ENCODE measurements at regions not wholly inside any gene's neighbourhood (a gene's known extent, or its start where the extent isn't known, plus 50 kb on each side); places are given as distances from the start of the nearest gene placed in this dataset.

DNA sequence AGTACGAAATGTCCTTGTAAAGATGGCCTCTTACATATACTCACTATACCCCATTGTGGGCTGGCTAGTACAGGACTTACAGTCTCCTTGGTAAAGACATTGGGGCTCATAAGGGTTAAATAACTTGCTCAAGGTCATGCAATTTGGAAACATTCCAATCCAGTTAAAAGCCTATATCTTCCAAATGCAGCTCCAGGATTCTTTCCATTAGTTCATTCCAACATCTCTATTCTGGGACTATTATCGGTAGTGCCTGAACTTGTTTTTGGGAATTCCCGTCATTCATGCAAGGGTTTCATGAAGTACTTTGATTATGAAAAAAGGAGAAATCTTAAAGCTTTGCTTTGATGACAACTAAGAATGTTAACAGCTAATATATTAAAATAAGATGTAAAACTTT is 99.2 kb upstream of the SLC8A1 start:
- H3K36me3 ChIP-seq (ENCODE audit: control insufficient read depth in 3 of 3, insufficient read depth in 2 of 3, low read depth in 1 of 3, low read length in 3 of 3) = no peaks in the 10 kb centered on the region
- DNase-seq = no peak
- no peaks in the 10 kb centered on the region for H3K4me1 ChIP-seq (ENCODE audit: control insufficient read depth in 3 of 3, insufficient read depth in 2 of 3, low read depth in 1 of 3, low read length in 2 of 3)
- H3K4me3 ChIP-seq (ENCODE audit: low read depth in 1 of 3, low read length in 3 of 3) = no peak overlapping the region
- no peaks in the 10 kb centered on the region for H3K9me3 ChIP-seq (ENCODE audit: control insufficient read depth in 2 of 2, insufficient read depth in 1 of 2, low read depth in 1 of 2, low read length in 1 of 2)
- no peak for FAIRE-seq
- WGBS, 3 donors = 89 to 96% (median 93%) methylated on average over 3 of the region's 3 CpGs
- H3K27me3 ChIP-seq (ENCODE audit: control insufficient read depth in 3 of 3, insufficient read depth in 3 of 3, low read length in 3 of 3) = no peaks in the 10 kb centered on the region
- H3K27ac ChIP-seq (ENCODE audit: low read depth in 1 of 3, low read length in 2 of 3) = peak overlapping the region in 1 of 3 donors; percentile 52

DNA sequence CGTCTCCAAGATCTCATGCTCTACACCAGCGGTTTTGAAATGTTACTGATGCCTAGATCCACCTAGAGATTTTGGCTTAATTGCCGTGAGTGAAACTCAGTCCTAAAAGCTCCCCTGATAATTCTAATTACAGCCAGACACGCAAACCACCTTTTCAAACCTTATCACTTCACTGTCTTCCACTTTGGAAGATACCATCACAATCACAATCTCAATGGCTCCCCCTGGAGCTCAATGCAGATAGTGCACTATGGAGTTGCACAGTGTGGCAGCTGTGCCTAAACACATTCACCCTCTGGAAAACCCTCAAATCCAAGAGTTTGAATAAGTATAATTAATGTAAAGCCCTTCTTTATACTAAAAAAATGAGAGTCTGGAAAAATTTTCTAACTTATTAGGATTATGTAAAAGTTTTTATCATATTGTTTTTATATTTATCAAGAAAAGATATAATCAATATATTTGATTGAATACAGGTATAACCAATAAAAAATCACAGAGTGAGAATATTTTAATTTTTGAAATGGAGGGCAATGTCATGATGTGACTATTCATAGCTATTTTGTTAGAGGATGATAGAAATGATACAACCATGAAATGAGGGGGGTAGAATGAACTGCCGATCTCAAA is 102.9 kb upstream of the SLC8A1 start:
- no peak overlapping the region for H3K27ac ChIP-seq (ENCODE audit: low read depth in 1 of 3, low read length in 2 of 3)
- no peaks in the 10 kb centered on the region for H3K9me3 ChIP-seq (ENCODE audit: control insufficient read depth in 2 of 2, insufficient read depth in 1 of 2, low read depth in 1 of 2, low read length in 1 of 2)
- no peaks in the 10 kb centered on the region for H3K27me3 ChIP-seq (ENCODE audit: control insufficient read depth in 3 of 3, insufficient read depth in 3 of 3, low read length in 3 of 3)
- no peak for FAIRE-seq
- DNase-seq = peak; percentile 64 to 80
- H3K4me3 ChIP-seq (ENCODE audit: low read depth in 1 of 3, low read length in 3 of 3) = no peak overlapping the region
- WGBS, 3 donors = 33 to 63% (median 43%) methylated on average over 5 of the region's 5 CpGs
- H3K36me3 ChIP-seq (ENCODE audit: control insufficient read depth in 3 of 3, insufficient read depth in 2 of 3, low read depth in 1 of 3, low read length in 3 of 3) = no peaks in the 10 kb centered on the region
- H3K4me1 ChIP-seq (ENCODE audit: control insufficient read depth in 3 of 3, insufficient read depth in 2 of 3, low read depth in 1 of 3, low read length in 2 of 3) = no peaks in the 10 kb centered on the region

DNA sequence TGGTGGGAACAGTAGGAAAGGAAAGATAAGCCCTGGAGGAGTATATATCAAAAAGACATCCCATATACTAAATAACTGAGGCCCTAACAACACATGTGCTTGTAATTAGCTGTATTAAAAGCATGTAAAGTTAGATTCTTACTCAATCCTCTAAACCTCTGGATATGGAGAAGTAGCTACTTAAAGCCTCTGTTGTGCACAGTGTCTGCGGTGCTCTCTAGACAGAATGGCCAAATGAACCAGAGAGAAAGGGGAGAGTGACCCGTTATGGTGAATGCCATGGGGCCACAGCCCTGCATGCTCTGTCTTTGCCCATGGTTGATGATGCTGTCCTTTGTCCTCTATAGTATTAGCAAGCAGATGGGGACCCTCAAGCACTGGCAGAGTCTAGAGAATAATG is 104.4 kb upstream of the SLC8A1 start:
- no peaks in the 10 kb centered on the region for H3K4me1 ChIP-seq (ENCODE audit: control insufficient read depth in 3 of 3, insufficient read depth in 2 of 3, low read depth in 1 of 3, low read length in 2 of 3)
- DNase-seq = no peak
- H3K27me3 ChIP-seq (ENCODE audit: control insufficient read depth in 3 of 3, insufficient read depth in 3 of 3, low read length in 3 of 3) = no peaks in the 10 kb centered on the region
- whole genome bisulfite sequencing, 3 donors = 46 to 48% (median 47%) methylated on average over 2 of the region's 2 CpGs
- no peaks in the 10 kb centered on the region for H3K36me3 ChIP-seq (ENCODE audit: control insufficient read depth in 3 of 3, insufficient read depth in 2 of 3, low read depth in 1 of 3, low read length in 3 of 3)
- no peak overlapping the region for H3K4me3 ChIP-seq (ENCODE audit: low read depth in 1 of 3, low read length in 3 of 3)
- no peaks in the 10 kb centered on the region for H3K9me3 ChIP-seq (ENCODE audit: control insufficient read depth in 2 of 2, insufficient read depth in 1 of 2, low read depth in 1 of 2, low read length in 1 of 2)
- FAIRE-seq = no peak
- H3K27ac ChIP-seq (ENCODE audit: low read depth in 1 of 3, low read length in 2 of 3) = no peak overlapping the region

- H3K9me3 ChIP-seq (ENCODE audit: control insufficient read depth in 2 of 2, insufficient read depth in 1 of 2, low read depth in 1 of 2, low read length in 1 of 2) = no peaks in the 10 kb centered on the region
- no peaks in the 10 kb centered on the region for H3K4me1 ChIP-seq (ENCODE audit: control insufficient read depth in 3 of 3, insufficient read depth in 2 of 3, low read depth in 1 of 3, low read length in 2 of 3)
- DNase-seq (no peak), FAIRE-seq (no peak)
- H3K36me3 ChIP-seq (ENCODE audit: control insufficient read depth in 3 of 3, insufficient read depth in 2 of 3, low read depth in 1 of 3, low read length in 3 of 3) = no peaks in the 10 kb centered on the region
- 85 to 93% (median 89%) methylated on average over 6 of the region's 6 CpGs for WGBS, 3 donors
- no peak overlapping the region for H3K27ac ChIP-seq (ENCODE audit: low read depth in 1 of 3, low read length in 2 of 3)
- H3K27me3 ChIP-seq (ENCODE audit: control insufficient read depth in 3 of 3, insufficient read depth in 3 of 3, low read length in 3 of 3) = no peaks in the 10 kb centered on the region
- no peak overlapping the region for H3K4me3 ChIP-seq (ENCODE audit: low read depth in 1 of 3, low read length in 3 of 3)
Observed at GRCh38 chr2:40556739-40557138, 104.8 kb upstream of the SLC8A1 start.

GRCh38 chr2:40558761-40559160 is 106.9 kb upstream of the SLC8A1 start:
- DNase-seq (no peak), FAIRE-seq (no peak)
- H3K4me1 ChIP-seq (ENCODE audit: control insufficient read depth in 3 of 3, insufficient read depth in 2 of 3, low read depth in 1 of 3, low read length in 2 of 3) = no peaks in the 10 kb centered on the region
- no peaks in the 10 kb centered on the region for H3K36me3 ChIP-seq (ENCODE audit: control insufficient read depth in 3 of 3, insufficient read depth in 2 of 3, low read depth in 1 of 3, low read length in 3 of 3)
- H3K4me3 ChIP-seq (ENCODE audit: low read depth in 1 of 3, low read length in 3 of 3) = no peak overlapping the region
- WGBS, 3 donors = 77 to 85% (median 82%) methylated on average over 6 of the region's 6 CpGs
- no peaks in the 10 kb centered on the region for H3K27me3 ChIP-seq (ENCODE audit: control insufficient read depth in 3 of 3, insufficient read depth in 3 of 3, low read length in 3 of 3)
- no peaks in the 10 kb centered on the region for H3K9me3 ChIP-seq (ENCODE audit: control insufficient read depth in 2 of 2, insufficient read depth in 1 of 2, low read depth in 1 of 2, low read length in 1 of 2)
- H3K27ac ChIP-seq (ENCODE audit: low read depth in 1 of 3, low read length in 2 of 3) = no peak overlapping the region

DNA sequence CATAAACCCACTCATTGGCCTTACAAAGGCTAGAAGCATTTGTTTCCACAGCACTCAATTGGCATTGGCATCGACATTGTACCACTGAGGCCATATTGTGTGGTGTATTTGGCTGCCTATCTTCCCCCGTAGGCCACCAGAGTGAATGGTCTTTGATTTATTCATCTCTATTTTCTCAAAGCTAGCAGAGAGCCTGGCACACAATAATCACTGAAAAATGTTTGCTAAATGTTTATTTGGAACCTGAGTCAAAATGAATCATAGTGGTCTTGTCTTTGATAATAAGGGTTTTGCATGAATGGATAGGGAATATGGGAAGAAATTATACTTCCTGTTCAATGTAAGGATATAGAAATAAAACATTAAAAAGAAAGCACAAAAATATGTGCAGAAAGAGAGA is 107.3 kb upstream of the SLC8A1 start:
- H3K9me3 ChIP-seq (ENCODE audit: control insufficient read depth in 2 of 2, insufficient read depth in 1 of 2, low read depth in 1 of 2, low read length in 1 of 2) = no peaks in the 10 kb centered on the region
- no peak overlapping the region for H3K27ac ChIP-seq (ENCODE audit: low read depth in 1 of 3, low read length in 2 of 3)
- no peaks in the 10 kb centered on the region for H3K36me3 ChIP-seq (ENCODE audit: control insufficient read depth in 3 of 3, insufficient read depth in 2 of 3, low read depth in 1 of 3, low read length in 3 of 3)
- WGBS, 3 donors = 89 to 94% (median 90%) methylated on average over 2 of the region's 2 CpGs
- no peaks in the 10 kb centered on the region for H3K27me3 ChIP-seq (ENCODE audit: control insufficient read depth in 3 of 3, insufficient read depth in 3 of 3, low read length in 3 of 3)
- DNase-seq (no peak), FAIRE-seq (no peak)
- H3K4me3 ChIP-seq (ENCODE audit: low read depth in 1 of 3, low read length in 3 of 3) = no peak overlapping the region
- no peaks in the 10 kb centered on the region for H3K4me1 ChIP-seq (ENCODE audit: control insufficient read depth in 3 of 3, insufficient read depth in 2 of 3, low read depth in 1 of 3, low read length in 2 of 3)

DNA sequence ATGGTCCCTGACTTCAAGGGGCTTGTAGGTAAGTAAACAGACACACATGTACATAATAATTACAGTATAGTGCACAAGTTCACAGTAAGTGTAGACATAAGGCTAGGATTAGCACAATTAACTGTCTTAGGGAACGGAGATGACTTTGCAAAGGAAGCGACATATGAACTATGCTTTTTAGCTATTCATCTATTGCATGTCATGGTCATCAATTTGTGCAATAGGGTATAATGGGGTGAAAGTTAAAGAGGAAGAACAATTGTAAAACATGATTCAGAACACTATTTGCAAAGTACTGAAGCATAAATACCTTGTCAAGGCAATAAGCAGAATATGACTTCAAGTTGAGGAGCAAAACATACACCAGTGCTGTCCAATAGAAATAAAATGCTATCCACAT is 112.3 kb upstream of the SLC8A1 start:
- H3K27me3 ChIP-seq (ENCODE audit: control insufficient read depth in 3 of 3, insufficient read depth in 3 of 3, low read length in 3 of 3) = no peaks in the 10 kb centered on the region
- DNase-seq (no peak), FAIRE-seq (no peak)
- no peaks in the 10 kb centered on the region for H3K4me1 ChIP-seq (ENCODE audit: control insufficient read depth in 3 of 3, insufficient read depth in 2 of 3, low read depth in 1 of 3, low read length in 2 of 3)
- H3K9me3 ChIP-seq (ENCODE audit: control insufficient read depth in 2 of 2, insufficient read depth in 1 of 2, low read depth in 1 of 2, low read length in 1 of 2) = no peaks in the 10 kb centered on the region
- 41 to 63% (median 51%) methylated on average over 2 of the region's 2 CpGs for WGBS, 3 donors
- H3K36me3 ChIP-seq (ENCODE audit: control insufficient read depth in 3 of 3, insufficient read depth in 2 of 3, low read depth in 1 of 3, low read length in 3 of 3) = no peaks in the 10 kb centered on the region
- no peak overlapping the region for H3K4me3 ChIP-seq (ENCODE audit: low read depth in 1 of 3, low read length in 3 of 3)
- no peak overlapping the region for H3K27ac ChIP-seq (ENCODE audit: low read depth in 1 of 3, low read length in 2 of 3)

DNA sequence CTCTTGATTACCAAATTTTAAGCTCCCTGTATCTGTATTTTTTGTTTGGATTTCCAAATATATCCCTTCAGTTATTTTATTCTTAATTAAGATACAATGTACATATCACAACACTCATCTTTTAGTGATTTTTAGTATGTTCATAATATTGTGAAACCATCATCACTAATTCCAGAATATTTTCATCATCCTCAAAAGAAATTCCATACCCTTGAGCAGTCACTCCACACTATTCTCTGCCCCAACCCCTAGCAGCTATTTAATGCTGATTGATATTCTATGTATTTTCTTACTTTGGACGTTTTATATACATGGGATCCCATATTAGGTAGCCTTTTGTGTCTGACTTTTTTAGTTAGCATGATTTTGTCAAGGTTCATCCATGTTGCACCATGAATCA is 127.4 kb upstream of the SLC8A1 start:
- FAIRE-seq (no peak), DNase-seq (no peak)
- no peaks in the 10 kb centered on the region for H3K36me3 ChIP-seq (ENCODE audit: control insufficient read depth in 3 of 3, insufficient read depth in 2 of 3, low read depth in 1 of 3, low read length in 3 of 3)
- no peaks in the 10 kb centered on the region for H3K27me3 ChIP-seq (ENCODE audit: control insufficient read depth in 3 of 3, insufficient read depth in 3 of 3, low read length in 3 of 3)
- 38 to 41% (median 41%) methylated on average over 1 of the region's 1 CpG for WGBS, 3 donors
- H3K9me3 ChIP-seq (ENCODE audit: control insufficient read depth in 2 of 2, insufficient read depth in 1 of 2, low read depth in 1 of 2, low read length in 1 of 2) = no peaks in the 10 kb centered on the region
- no peak overlapping the region for H3K27ac ChIP-seq (ENCODE audit: low read depth in 1 of 3, low read length in 2 of 3)
- no peak overlapping the region for H3K4me3 ChIP-seq (ENCODE audit: low read depth in 1 of 3, low read length in 3 of 3)
- no peaks in the 10 kb centered on the region for H3K4me1 ChIP-seq (ENCODE audit: control insufficient read depth in 3 of 3, insufficient read depth in 2 of 3, low read depth in 1 of 3, low read length in 2 of 3)

GRCh38 chr2:40584432-40584831 is 132.5 kb upstream of the SLC8A1 start:
- Histone ChIP-seq H3K27me3 (ENCODE audit: control insufficient read depth in 3 of 3, insufficient read depth in 3 of 3, low read length in 3 of 3) (no peaks in the 10 kb centered on the region), H3K4me1 (ENCODE audit: control insufficient read depth in 3 of 3, insufficient read depth in 2 of 3, low read depth in 1 of 3, low read length in 2 of 3) (no peaks in the 10 kb centered on the region), H3K27ac (ENCODE audit: low read depth in 1 of 3, low read length in 2 of 3) (no peak overlapping the region), H3K36me3 (ENCODE audit: control insufficient read depth in 3 of 3, insufficient read depth in 2 of 3, low read depth in 1 of 3, low read length in 3 of 3) (no peaks in the 10 kb centered on the region), H3K4me3 (ENCODE audit: low read depth in 1 of 3, low read length in 3 of 3) (no peak overlapping the region), H3K9me3 (ENCODE audit: control insufficient read depth in 2 of 2, insufficient read depth in 1 of 2, low read depth in 1 of 2, low read length in 1 of 2) (no peaks in the 10 kb centered on the region)
- FAIRE-seq (no peak), DNase-seq (no peak)
- 82 to 96% (median 89%) methylated on average over 2 of the region's 2 CpGs for WGBS, 3 donors
